Fibroblast of villous mesenchyme (primary cell): ENCODE measurements at regions not wholly inside any gene's neighbourhood (a gene's known extent, or its start where the extent isn't known, plus 50 kb on each side); places are given as distances from the start of the nearest gene placed in this dataset.

Experiments used
- DNase-seq: peaks from one replicate; pipeline ENCODE4 v3.0.0-alpha.2; 2010; ENCODE audit warnings: low read depth
- H3K4me3 ChIP-seq: 2 replicates; pipeline ENCODE4 v1.5.1; 2011; ENCODE audit warnings: low read depth, mild to moderate bottlenecking, low read length
- CTCF ChIP-seq: IDR thresholded peaks from 2 replicates; pipeline ENCODE4 v1.5.1; 2012; ENCODE audit warnings: low read depth, mild to moderate bottlenecking, low read length; ENCODE audit not compliant: insufficient read depth

GRCh38 chr2:35428548-35428947 lies 927.0 kb upstream of the CRIM1 start:
- no peak overlapping the region for H3K4me3 ChIP-seq
- DNase-seq: no peak
- peak; percentile 19 for TF ChIP-seq CTCF

- no peak for TF ChIP-seq CTCF
- no peak overlapping the region for H3K4me3 ChIP-seq
- no peak for DNase-seq
These were observed 934.1 kb upstream of the CRIM1 start for GRCh38 chr2:35421485-35421884.

GRCh38 chr2:35417293-35417692 lies 938.3 kb upstream of the CRIM1 start:
- no peak for TF ChIP-seq CTCF
- DNase-seq: no peak
- H3K4me3 ChIP-seq: no peak overlapping the region

GRCh38 chr2:35416391-35417140 lies 939.0 kb upstream of the CRIM1 start:
- no peak overlapping the region for H3K4me3 ChIP-seq
- DNase-seq: no peak
- TF ChIP-seq CTCF: no peak

- TF ChIP-seq CTCF: no peak
- DNase-seq: no peak
- no peak overlapping the region for H3K4me3 ChIP-seq
These were observed 939.6 kb upstream of the CRIM1 start for GRCh38 chr2:35415942-35416341.

- no peak for DNase-seq
- no peak for TF ChIP-seq CTCF
- no peak overlapping the region for H3K4me3 ChIP-seq
These were observed 940.3 kb upstream of the CRIM1 start for GRCh38 chr2:35415282-35415681.
